ENCODE measurements at regions not wholly inside any gene's neighbourhood (a gene's known extent, or its start where the extent isn't known, plus 50 kb on each side); places are given as distances from the start of the nearest gene placed in this dataset.

DNA sequence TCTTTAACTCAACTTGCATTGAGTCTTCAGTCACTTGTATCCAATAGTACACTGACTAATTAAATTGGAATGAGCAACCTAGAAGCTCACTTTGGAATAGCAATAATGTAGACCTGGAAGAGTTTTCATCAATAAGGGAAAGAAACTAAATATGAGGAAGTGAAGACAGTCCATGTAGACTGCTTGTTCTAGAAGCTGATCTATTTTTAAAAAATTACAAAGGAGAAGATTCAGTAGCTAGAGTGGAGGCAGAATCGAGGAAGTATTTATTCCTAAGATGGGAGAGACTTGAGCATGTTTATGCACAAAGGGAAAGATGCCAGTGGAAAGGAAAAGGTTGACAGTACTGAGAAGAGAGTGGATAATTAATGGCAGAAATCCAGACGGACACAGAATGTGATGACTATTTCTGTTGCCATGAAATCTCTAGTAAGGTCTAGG lies 156.3 kb upstream of the PDE3A start:
- TF ChIP-seq PPARA (CRISPR knock-in tag; IDR thresholded peaks at IDR 0.05; ENCODE audit: borderline replicate concordance): no peak
- TF ChIP-seq ZFP30 (CRISPR knock-in tag; IDR thresholded peaks at IDR 0.05): no peak
- TF ChIP-seq ZFP3 (CRISPR knock-in tag; IDR thresholded peaks at IDR 0.05): no peak

All from SK-N-SH treated with all-trans-retinoic acid at 6 μM for 48 hours (cell line).